ENCODE measurements at regions not wholly inside any gene's neighbourhood (a gene's known extent, or its start where the extent isn't known, plus 50 kb on each side); places are given as distances from the start of the nearest gene placed in this dataset.

- Histone ChIP-seq H3K36me3 (no peaks in the 10 kb centered on the region), H3K4me1 (no peaks in the 10 kb centered on the region), H3K9me3 (no peaks in the 10 kb centered on the region), H3K27ac (no peak overlapping the region), H3K4me3 (no peak overlapping the region), H3K27me3 (no peaks in the 10 kb centered on the region)
- no peak for DNase-seq
- TF ChIP-seq POLR2A (IDR thresholded peaks at IDR 0.05) (no peak), CTCF (IDR thresholded peaks at IDR 0.05) (no peak)
- intact Hi-C loops (cut with DNase I; ENCODE audit: low total_unique reads), result no loop called here
Measured at GRCh38 chr2:221088506-221088905, 483.6 kb downstream of the EPHA4 start.

- DNase-seq, result no peak
- Histone ChIP-seq H3K9me3 (no peaks in the 10 kb centered on the region), H3K4me1 (no peaks in the 10 kb centered on the region), H3K27me3 (no peaks in the 10 kb centered on the region), H3K27ac (no peak overlapping the region), H3K36me3 (no peaks in the 10 kb centered on the region), H3K4me3 (no peak overlapping the region)
- TF ChIP-seq POLR2A (IDR thresholded peaks at IDR 0.05), result no peak
- no peak for TF ChIP-seq CTCF (IDR thresholded peaks at IDR 0.05)
- intact Hi-C loops (cut with DNase I; ENCODE audit: low total_unique reads), result no loop called here
Measured at GRCh38 chr2:221095356-221095755, 476.7 kb downstream of the EPHA4 start.

GRCh38 chr2:221096706-221097567, 475.2 kb downstream of the EPHA4 start:
- DNase-seq, result no peak
- TF ChIP-seq POLR2A (IDR thresholded peaks at IDR 0.05) (no peak), CTCF (IDR thresholded peaks at IDR 0.05) (no peak)
- no peaks in the 10 kb centered on the region for H3K36me3 ChIP-seq
- H3K9me3 ChIP-seq, result no peaks in the 10 kb centered on the region
- no peak overlapping the region for H3K27ac ChIP-seq
- intact Hi-C loops (cut with DNase I; ENCODE audit: low total_unique reads), result no loop called here
- H3K4me1 ChIP-seq, result no peaks in the 10 kb centered on the region
- no peak overlapping the region for H3K4me3 ChIP-seq
- H3K27me3 ChIP-seq, result no peaks in the 10 kb centered on the region

GRCh38 chr2:221097568-221097915, 474.6 kb downstream of the EPHA4 start:
- no peaks in the 10 kb centered on the region for H3K27me3 ChIP-seq
- no peak for TF ChIP-seq CTCF (IDR thresholded peaks at IDR 0.05)
- TF ChIP-seq POLR2A (IDR thresholded peaks at IDR 0.05), result no peak
- intact Hi-C loops (cut with DNase I; ENCODE audit: low total_unique reads), result no loop called here
- H3K4me3 ChIP-seq, result no peak overlapping the region
- H3K4me1 ChIP-seq, result no peaks in the 10 kb centered on the region
- H3K36me3 ChIP-seq, result no peaks in the 10 kb centered on the region
- no peaks in the 10 kb centered on the region for H3K9me3 ChIP-seq
- no peak for DNase-seq
- no peak overlapping the region for H3K27ac ChIP-seq

- Histone ChIP-seq H3K27me3 (no peaks in the 10 kb centered on the region), H3K4me1 (no peaks in the 10 kb centered on the region), H3K9me3 (no peaks in the 10 kb centered on the region), H3K4me3 (no peak overlapping the region), H3K27ac (no peak overlapping the region), H3K36me3 (no peaks in the 10 kb centered on the region)
- no peak for TF ChIP-seq POLR2A (IDR thresholded peaks at IDR 0.05)
- no peak for TF ChIP-seq CTCF (IDR thresholded peaks at IDR 0.05)
- intact Hi-C loops (cut with DNase I; ENCODE audit: low total_unique reads), result no loop called here
- no peak for DNase-seq
Measured at GRCh38 chr2:221097949-221098348, 474.2 kb downstream of the EPHA4 start.
